NCI-H226 (cell line): ENCODE measurements at regions not wholly inside any gene's neighbourhood (a gene's known extent, or its start where the extent isn't known, plus 50 kb on each side); places are given as distances from the start of the nearest gene placed in this dataset.

Experiments used
- DNase-seq: peaks from one replicate; pipeline ENCODE4 v3.0.0-alpha.2; 2015

DNA sequence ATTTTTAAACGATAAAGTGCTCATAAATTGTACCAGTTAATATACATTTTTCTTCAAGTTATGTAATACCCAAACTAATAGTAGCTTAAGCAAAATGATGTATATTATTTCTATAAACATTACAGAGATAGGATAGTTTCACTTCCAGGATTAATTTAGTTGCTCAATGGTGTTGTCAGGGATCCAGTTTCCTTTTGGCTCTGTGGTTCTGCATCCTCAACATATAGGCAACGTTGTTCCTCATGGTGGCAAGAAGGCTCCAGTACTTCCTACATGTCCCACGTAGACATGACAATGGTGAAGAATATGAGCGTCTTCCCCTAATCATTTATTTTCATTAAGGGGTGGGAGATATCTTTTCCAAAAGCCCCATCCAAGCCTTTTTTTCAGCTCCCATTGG, 60.7 kb upstream of the DCD start:
- DNase-seq: no peak

GRCh38 chr12:54704202-54704601, 56.0 kb upstream of the DCD start:
- no peak for DNase-seq

DNA sequence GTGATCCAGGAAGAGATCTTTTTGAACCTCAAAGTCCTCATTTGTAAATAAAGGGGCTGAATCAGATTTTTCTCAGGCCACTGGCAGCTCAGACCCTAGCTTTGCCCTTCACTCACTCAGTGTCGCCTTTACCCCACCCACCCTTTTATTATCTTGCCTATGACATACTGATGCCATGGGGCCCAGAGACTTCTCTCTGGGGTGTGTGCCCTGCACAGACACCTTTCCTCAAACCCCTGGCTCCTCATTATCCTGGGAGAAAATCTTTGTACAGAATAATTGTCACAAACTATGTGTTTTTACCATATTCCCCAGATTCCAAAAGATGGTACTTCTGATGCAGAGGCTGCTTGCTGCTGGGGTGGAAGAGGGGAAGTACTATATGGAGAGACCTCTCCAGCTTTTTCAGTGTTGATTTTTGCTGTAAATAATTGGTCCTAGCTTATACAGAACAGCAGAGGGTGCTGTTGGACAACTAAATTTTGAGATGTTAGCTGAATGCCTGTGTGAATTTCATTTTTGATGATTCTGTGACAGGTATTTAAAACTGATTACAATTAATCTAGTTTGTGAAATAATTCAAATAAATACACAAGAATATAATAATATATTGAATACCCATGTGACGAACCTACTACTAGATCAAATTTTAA, 53.9 kb upstream of the DCD start:
- no peak for DNase-seq

DNA sequence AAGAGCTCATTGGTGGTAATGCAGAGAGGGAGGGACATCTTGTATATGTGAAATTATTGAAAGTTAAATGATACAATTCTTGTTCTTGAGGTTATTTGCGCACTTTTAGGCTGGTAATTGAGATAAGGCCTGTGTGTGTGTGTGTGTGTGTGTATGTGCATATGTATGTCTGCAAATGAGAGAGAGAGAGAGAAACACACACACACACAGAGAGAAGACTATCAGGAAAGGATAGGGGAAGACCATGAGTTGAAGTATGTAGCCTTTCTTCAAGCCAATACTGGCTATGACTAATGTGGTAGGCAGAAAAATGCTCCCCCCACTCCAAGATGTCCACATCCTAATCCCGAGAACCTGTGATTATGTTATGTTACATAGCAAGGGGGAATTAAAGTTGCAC, 52.7 kb upstream of the DCD start:
- DNase-seq: no peak

- no peak for DNase-seq
Observed at GRCh38 chr12:54700301-54700700, 52.1 kb upstream of the DCD start.
